ENCODE measurements at regions not wholly inside any gene's neighbourhood (a gene's known extent, or its start where the extent isn't known, plus 50 kb on each side); places are given as distances from the start of the nearest gene placed in this dataset.

DNA sequence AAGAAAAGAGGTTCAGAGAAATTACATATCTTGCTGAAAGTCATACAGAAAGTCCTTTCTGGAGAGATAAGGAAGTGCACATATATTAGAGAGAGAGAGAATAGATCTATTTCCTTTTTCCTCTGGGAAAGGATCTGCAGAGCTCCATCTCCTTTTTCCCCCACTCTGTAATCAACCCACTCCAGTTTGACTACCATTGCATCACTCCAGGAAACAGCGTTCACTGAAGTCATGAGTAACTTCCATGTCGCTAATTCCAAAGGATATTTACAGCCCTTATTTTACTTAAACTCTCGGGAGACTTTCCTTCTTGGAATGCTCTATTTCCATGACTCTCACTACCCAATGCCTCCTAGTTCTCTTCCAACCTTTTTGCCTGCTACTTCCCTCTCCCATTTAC is 72.5 kb upstream of the PARP11 start:
- TF ChIP-seq, protein P1, sequence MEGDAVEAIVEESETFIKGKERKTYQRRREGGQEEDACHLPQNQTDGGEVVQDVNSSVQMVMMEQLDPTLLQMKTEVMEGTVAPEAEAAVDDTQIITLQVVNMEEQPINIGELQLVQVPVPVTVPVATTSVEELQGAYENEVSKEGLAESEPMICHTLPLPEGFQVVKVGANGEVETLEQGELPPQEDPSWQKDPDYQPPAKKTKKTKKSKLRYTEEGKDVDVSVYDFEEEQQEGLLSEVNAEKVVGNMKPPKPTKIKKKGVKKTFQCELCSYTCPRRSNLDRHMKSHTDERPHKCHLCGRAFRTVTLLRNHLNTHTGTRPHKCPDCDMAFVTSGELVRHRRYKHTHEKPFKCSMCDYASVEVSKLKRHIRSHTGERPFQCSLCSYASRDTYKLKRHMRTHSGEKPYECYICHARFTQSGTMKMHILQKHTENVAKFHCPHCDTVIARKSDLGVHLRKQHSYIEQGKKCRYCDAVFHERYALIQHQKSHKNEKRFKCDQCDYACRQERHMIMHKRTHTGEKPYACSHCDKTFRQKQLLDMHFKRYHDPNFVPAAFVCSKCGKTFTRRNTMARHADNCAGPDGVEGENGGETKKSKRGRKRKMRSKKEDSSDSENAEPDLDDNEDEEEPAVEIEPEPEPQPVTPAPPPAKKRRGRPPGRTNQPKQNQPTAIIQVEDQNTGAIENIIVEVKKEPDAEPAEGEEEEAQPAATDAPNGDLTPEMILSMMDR (IDR thresholded peaks at IDR 0.05) = no peak
- no peak for TF ChIP-seq POLR2A (IDR thresholded peaks at IDR 0.05)

Data from testis (tissue), 2 donors.